Uterus (tissue), 2 donors: ENCODE measurements at regions not wholly inside any gene's neighbourhood (a gene's known extent, or its start where the extent isn't known, plus 50 kb on each side); places are given as distances from the start of the nearest gene placed in this dataset.

Experiments
- CTCF ChIP-seq, 4 experiments: fragments of 200-600 bp in 2 of 4; fragments of 450-650 bp in 2 of 4; sonication (generic) in 2 of 4; IDR thresholded peaks; one replicate each; pipeline ENCODE4 v1.5.1; 2016 to 2019; ENCODE audit warnings: antibody characterized with exemption in 4 of 4, mild to moderate bottlenecking in 2 of 4, moderate library complexity in 1 of 4
- POLR2A ChIP-seq, 2 donors: fragments of 450-650 bp; IDR thresholded peaks; one replicate each; pipeline ENCODE4 v1.6.1; 2016; ENCODE audit warnings: antibody characterized with exemption in 2 of 2, mild to moderate bottlenecking in 1 of 2, moderate library complexity in 1 of 2

DNA sequence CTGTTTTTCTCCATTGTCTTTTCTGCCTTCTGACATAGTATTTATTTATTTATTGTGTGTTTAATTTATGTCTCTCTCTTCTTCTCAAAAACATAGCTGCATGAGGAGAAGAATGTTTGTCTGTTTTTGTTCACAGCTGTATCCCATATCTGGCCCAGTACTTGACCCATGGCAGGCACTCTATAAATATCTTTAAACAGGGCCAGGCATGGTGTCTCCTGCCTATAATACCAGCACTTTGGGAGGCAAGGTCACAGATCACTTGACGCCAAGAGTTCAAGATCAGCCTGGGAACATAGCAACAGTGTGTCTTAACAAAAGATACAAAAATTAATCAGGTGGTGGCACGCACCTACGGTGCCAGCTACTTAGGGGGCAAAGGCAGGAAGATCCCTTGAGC, 361.3 kb upstream of the KLHL29 start:
- TF ChIP-seq CTCF (IDR thresholded peaks at IDR 0.05) (no peak), POLR2A (IDR thresholded peaks at IDR 0.05) (no peak)
